HL-60 (cell line): ENCODE measurements at regions not wholly inside any gene's neighbourhood (a gene's known extent, or its start where the extent isn't known, plus 50 kb on each side); places are given as distances from the start of the nearest gene placed in this dataset.

ENCODE experiments used
- DNase-seq, 2 experiments: peaks; one replicate each; pipeline ENCODE4 v3.0.0-alpha.2; 2010 to 2020; ENCODE audit warnings: low read depth in 1 of 2, low spot score in 1 of 2
- H3K27ac ChIP-seq: fragments of 250-450 bp; sonication (Bioruptor Pico); replicated peaks from 2 replicates; pipeline ENCODE4 v1.5.1; 2020; ENCODE audit warnings: mild to moderate bottlenecking, moderate library complexity
- H3K27me3 ChIP-seq: fragments of 250-450 bp; sonication (Bioruptor Pico); 2 replicates; pipeline ENCODE4 v1.5.1; 2021; ENCODE audit warnings: mild to moderate bottlenecking, moderate library complexity; ENCODE audit not compliant: insufficient read depth, poor library complexity, severe bottlenecking
- H3K4me3 ChIP-seq: replicated peaks from 2 replicates; pipeline ENCODE4 v1.5.1; 2011; ENCODE audit warnings: mild to moderate bottlenecking, control low read depth, low read length; ENCODE audit not compliant: insufficient read depth
- GABPA ChIP-seq: IDR thresholded peaks from 2 replicates; pipeline ENCODE4 v1.6.1; 2012; ENCODE audit warnings: low read depth
- POLR2AphosphoS5 ChIP-seq: IDR thresholded peaks from 2 replicates; pipeline ENCODE4 v1.6.1; 2012; ENCODE audit warnings: low read depth
- REST ChIP-seq: IDR thresholded peaks from 2 replicates; pipeline ENCODE4 v1.6.1; 2012; ENCODE audit warnings: low read depth; ENCODE audit not compliant: insufficient replicate concordance
- SPI1 ChIP-seq: IDR thresholded peaks from 2 replicates; pipeline ENCODE4 v1.6.1; 2012; ENCODE audit warnings: low read depth, mild to moderate bottlenecking, borderline replicate concordance
- TF ChIP-seq, protein P1 (sequence below): IDR thresholded peaks from one replicate; pipeline ENCODE4 v1.5.1; 2011; ENCODE audit warnings: low read length, control low read depth, inconsistent platforms; ENCODE audit not compliant: insufficient read depth

- Histone ChIP-seq H3K27ac (no peak overlapping the region), H3K4me3 (no peak overlapping the region), H3K27me3 (no peaks in the 10 kb centered on the region)
- DNase-seq = no peak
- TF ChIP-seq, protein P1, sequence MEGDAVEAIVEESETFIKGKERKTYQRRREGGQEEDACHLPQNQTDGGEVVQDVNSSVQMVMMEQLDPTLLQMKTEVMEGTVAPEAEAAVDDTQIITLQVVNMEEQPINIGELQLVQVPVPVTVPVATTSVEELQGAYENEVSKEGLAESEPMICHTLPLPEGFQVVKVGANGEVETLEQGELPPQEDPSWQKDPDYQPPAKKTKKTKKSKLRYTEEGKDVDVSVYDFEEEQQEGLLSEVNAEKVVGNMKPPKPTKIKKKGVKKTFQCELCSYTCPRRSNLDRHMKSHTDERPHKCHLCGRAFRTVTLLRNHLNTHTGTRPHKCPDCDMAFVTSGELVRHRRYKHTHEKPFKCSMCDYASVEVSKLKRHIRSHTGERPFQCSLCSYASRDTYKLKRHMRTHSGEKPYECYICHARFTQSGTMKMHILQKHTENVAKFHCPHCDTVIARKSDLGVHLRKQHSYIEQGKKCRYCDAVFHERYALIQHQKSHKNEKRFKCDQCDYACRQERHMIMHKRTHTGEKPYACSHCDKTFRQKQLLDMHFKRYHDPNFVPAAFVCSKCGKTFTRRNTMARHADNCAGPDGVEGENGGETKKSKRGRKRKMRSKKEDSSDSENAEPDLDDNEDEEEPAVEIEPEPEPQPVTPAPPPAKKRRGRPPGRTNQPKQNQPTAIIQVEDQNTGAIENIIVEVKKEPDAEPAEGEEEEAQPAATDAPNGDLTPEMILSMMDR = no peak
- TF ChIP-seq SPI1 (no peak), REST (no peak), POLR2AphosphoS5 (no peak), GABPA (no peak)
These were observed 356.1 kb downstream of the TUSC1 start for GRCh38 chr9:25322142-25322541.

DNA sequence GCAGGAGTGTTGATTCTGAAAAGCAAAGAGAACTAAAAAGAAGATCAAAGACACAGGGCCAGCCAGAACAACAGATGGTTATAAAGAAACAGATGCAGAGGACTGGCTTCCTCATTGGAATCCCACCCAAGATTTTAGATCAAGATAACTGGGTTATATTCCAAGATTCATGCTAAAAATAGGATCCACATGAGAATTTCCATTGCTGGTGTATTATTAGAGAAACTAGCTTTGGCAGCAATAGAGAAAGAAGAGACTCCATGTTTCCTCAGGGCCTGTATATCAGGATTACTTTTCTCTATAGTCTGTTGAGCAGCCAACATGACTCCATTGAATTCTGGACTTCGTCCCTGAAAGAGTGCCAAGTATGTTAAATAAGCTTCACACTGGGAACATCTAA, 367.3 kb downstream of the TUSC1 start:
- TF ChIP-seq, protein P1 = no peak
- TF ChIP-seq POLR2AphosphoS5 (no peak), REST (no peak), GABPA (no peak), SPI1 (no peak)
- Histone ChIP-seq H3K4me3 (no peak overlapping the region), H3K27ac (no peak overlapping the region), H3K27me3 (no peaks in the 10 kb centered on the region)
- DNase-seq = no peak

GRCh38 chr9:25308549-25308948, 369.7 kb downstream of the TUSC1 start:
- Histone ChIP-seq H3K27ac (no peak overlapping the region), H3K4me3 (no peak overlapping the region), H3K27me3 (no peaks in the 10 kb centered on the region)
- TF ChIP-seq POLR2AphosphoS5 = no peak
- no peak for TF ChIP-seq SPI1
- TF ChIP-seq REST = no peak
- TF ChIP-seq GABPA = no peak
- TF ChIP-seq, protein P1 = no peak
- no peak for DNase-seq
